Mammary epithelial cell (primary cell): ENCODE measurements at regions not wholly inside any gene's neighbourhood (a gene's known extent, or its start where the extent isn't known, plus 50 kb on each side); places are given as distances from the start of the nearest gene placed in this dataset.

Source experiments
- CTCF ChIP-seq, 2 donors: IDR thresholded peaks in 1 of 2; conservative IDR thresholded peaks in 1 of 2; 2 replicates each; pipeline ENCODE4 v1.5.1; 2011 to 2012; ENCODE audit warnings: inconsistent platforms in 2 of 2, low read length in 2 of 2, mild to moderate bottlenecking in 2 of 2, control low read depth in 1 of 2, low read depth in 1 of 2; ENCODE audit not compliant: insufficient read depth in 1 of 2; ENCODE audit errors: extremely low read depth in 1 of 2
- EZH2 ChIP-seq: IDR thresholded peaks from 2 replicates; pipeline ENCODE4 v1.6.1; 2012; ENCODE audit warnings: low read length, inconsistent platforms, borderline replicate concordance

GRCh38 chr3:168267179-168267578 is 171.5 kb upstream of the GOLIM4 start:
- TF ChIP-seq EZH2 (no peak), CTCF (conservative IDR thresholded peaks at IDR 0.05 in 1 of 2, IDR thresholded peaks at IDR 0.05 in 1 of 2; ENCODE audit: extremely low read depth in 1 of 2, insufficient read depth in 1 of 2, low read depth in 1 of 2, low read length in 2 of 2) (no peak)
